Fibroblast of villous mesenchyme (primary cell): ENCODE measurements at regions not wholly inside any gene's neighbourhood (a gene's known extent, or its start where the extent isn't known, plus 50 kb on each side); places are given as distances from the start of the nearest gene placed in this dataset. TPM values are rescaled to one million over a fixed set of nuclear protein-coding genes. Genes with fewer than 3 reads are reported as not detected.
"Not testable (repeated sequence)": the region's sequence is repeated elsewhere in the genome, so short reads cannot be mapped to it uniquely, and the experiment has no call there.

Source experiments
- DNase-seq: peaks from one replicate; pipeline ENCODE4 v3.0.0-alpha.2; 2010; ENCODE audit warnings: low read depth
- H3K4me3 ChIP-seq: 2 replicates; pipeline ENCODE4 v1.5.1; 2011; ENCODE audit warnings: low read depth, mild to moderate bottlenecking, low read length
- small RNA-seq: library from RNA; depleted of rRNA; stranded (forward); fragments of <200 nt; gene quantifications from one replicate; pipeline ENCODE3, GENCODE V24; 2012
- TF ChIP-seq, protein P1 (sequence below): IDR thresholded peaks from 2 replicates; pipeline ENCODE4 v1.5.1; 2012; ENCODE audit warnings: low read depth, mild to moderate bottlenecking, low read length; ENCODE audit not compliant: insufficient read depth

DNA sequence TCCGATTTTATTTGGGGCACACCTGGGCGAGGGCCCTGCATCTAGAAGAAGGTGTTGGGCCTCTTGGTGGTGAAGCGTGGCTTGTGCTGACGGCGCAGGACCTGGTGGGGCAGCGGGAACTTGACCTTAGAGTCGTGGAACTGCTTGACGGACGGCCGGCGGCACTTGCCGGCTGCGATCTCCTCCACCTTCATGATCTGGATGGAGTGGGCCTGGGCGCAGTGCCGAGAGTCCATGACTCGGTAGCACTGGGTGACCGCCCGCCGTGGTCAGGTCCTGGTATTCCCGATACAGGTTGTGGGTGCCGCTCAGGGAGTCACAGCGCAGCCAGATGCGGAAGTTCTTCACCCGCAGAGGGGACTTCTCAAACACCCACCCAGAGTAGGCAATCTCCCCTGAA is 56.8 kb upstream of the ALG13 start:
- TF ChIP-seq, protein P1, sequence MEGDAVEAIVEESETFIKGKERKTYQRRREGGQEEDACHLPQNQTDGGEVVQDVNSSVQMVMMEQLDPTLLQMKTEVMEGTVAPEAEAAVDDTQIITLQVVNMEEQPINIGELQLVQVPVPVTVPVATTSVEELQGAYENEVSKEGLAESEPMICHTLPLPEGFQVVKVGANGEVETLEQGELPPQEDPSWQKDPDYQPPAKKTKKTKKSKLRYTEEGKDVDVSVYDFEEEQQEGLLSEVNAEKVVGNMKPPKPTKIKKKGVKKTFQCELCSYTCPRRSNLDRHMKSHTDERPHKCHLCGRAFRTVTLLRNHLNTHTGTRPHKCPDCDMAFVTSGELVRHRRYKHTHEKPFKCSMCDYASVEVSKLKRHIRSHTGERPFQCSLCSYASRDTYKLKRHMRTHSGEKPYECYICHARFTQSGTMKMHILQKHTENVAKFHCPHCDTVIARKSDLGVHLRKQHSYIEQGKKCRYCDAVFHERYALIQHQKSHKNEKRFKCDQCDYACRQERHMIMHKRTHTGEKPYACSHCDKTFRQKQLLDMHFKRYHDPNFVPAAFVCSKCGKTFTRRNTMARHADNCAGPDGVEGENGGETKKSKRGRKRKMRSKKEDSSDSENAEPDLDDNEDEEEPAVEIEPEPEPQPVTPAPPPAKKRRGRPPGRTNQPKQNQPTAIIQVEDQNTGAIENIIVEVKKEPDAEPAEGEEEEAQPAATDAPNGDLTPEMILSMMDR, result no peak
- H3K4me3 ChIP-seq, result no peak overlapping the region
- DNase-seq, result no peak

DNA sequence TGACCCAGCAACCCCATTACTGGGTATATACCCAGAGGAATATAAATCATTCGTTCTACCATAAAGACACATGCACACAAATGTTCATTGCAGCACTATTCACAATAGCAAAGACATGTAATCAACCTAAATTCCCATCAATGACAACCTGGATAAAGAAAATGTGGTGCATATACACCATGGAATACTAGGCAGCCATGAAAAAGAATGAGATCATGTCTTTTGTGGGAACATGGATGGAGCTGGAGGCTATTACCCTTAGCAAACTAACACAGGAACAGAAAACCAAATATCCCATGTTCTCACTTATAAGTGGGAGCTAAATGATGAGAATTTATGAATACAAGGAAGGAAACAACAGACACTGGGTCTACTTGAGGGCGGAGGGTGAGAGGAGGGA is 53.7 kb upstream of the ALG13 start:
- DNase-seq, H3K4me3 ChIP-seq: not testable (repeated sequence)

Small RNA genes in the stretch of these regions (small RNA-seq; reads per million reads assigned to genes)
- not detected for gene AL589880.1
